Kidney (tissue), 13 donors: ENCODE measurements at regions not wholly inside any gene's neighbourhood (a gene's known extent, or its start where the extent isn't known, plus 50 kb on each side); places are given as distances from the start of the nearest gene placed in this dataset.

ENCODE experiments used
- DNase-seq, 5 donors: peaks; one replicate each; pipeline ENCODE4 v3.0.0-alpha.2; 2013 to 2020
- FAIRE-seq: peaks from 2 replicates; lab custom pipeline; 2012; peaks lifted over from hg19 to GRCh38; lab: Jason Lieb, UNC
- H3K27ac ChIP-seq, 2 donors: one replicate each; pipeline ENCODE4 v1.7.0; 2013; ENCODE audit warnings: low read depth in 2 of 2, low read length in 2 of 2, inconsistent platforms in 1 of 2
- H3K27me3 ChIP-seq: one replicate; pipeline ENCODE4 v1.7.1; 2013; ENCODE audit warnings: low read length, inconsistent platforms; ENCODE audit not compliant: control insufficient read depth, insufficient read depth
- H3K36me3 ChIP-seq, 3 donors: one replicate each; pipeline versions ENCODE4 v1.7.0 to v1.7.1; 2013; ENCODE audit warnings: low read length in 3 of 3, control low read depth in 1 of 3, inconsistent platforms in 1 of 3; ENCODE audit not compliant: insufficient read depth in 3 of 3, control insufficient read depth in 2 of 3
- H3K4me1 ChIP-seq, 3 donors: one replicate each; pipeline versions ENCODE4 v1.7.0 to v1.7.1; 2013; ENCODE audit warnings: low read length in 3 of 3, inconsistent platforms in 1 of 3, low read depth in 1 of 3; ENCODE audit not compliant: control insufficient read depth in 2 of 3, insufficient read depth in 2 of 3
- H3K4me3 ChIP-seq, 3 donors: one replicate each; pipeline versions ENCODE4 v1.7.0 to v1.8.1; 2013; ENCODE audit warnings: low read length in 3 of 3, control low read depth in 1 of 3, inconsistent platforms in 1 of 3
- H3K9ac ChIP-seq, 3 donors: one replicate each; pipeline versions ENCODE4 v1.7.0 to v1.7.1; 2013; ENCODE audit warnings: low read length in 3 of 3, control low read depth in 1 of 3, inconsistent platforms in 1 of 3
- H3K9me3 ChIP-seq, 3 donors: one replicate each; pipeline versions ENCODE4 v1.7.0 to v1.7.1; 2013; ENCODE audit warnings: low read length in 3 of 3, control low read depth in 1 of 3, inconsistent platforms in 1 of 3; ENCODE audit not compliant: control insufficient read depth in 2 of 3, insufficient read depth in 1 of 3
- intact Hi-C: fragments of 100-400 bp; cut with DNase I; formaldehyde crosslinking; loops from one replicate; pipeline ENCODE4 v1.11.1; 2022
- TF ChIP-seq, protein P1 (sequence below): IDR thresholded peaks from 3 replicates; pipeline ENCODE4 v1.5.1; 2012; ENCODE audit warnings: mild to moderate bottlenecking, moderate library complexity, borderline replicate concordance; ENCODE audit not compliant: insufficient read depth; ENCODE audit errors: extremely low read depth
- donor health status: control.
- donor health status: control.
- donor health status: control.
- donor health status: control.
- donor health status: control.
- donor health status: DM: yes; HTN: yes; CAD: no.
- donor health status: Normal renal cell carcinoma (clear cell type).

DNA sequence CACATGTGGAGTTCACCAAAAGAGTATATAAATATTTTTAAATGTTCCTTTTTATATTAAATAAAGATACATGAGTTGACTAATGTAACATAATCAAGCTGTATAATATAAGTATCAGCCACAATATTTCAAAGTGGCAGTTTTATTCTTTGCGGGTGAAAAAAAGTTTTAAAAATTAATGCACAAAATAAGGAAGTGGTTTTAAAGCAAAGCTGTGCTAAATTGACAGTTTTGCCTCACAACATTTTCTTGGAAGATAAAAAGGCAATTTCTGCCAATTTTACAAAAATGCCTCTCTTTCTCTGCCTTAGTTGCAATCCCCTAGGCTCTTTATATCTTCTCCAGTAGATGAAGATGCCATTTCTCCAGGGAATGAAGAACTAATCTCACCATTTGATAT lies 719.1 kb downstream of the C12orf50 start:
- H3K9me3 ChIP-seq, result no peaks in the 10 kb centered on the region
- TF ChIP-seq, protein P1, sequence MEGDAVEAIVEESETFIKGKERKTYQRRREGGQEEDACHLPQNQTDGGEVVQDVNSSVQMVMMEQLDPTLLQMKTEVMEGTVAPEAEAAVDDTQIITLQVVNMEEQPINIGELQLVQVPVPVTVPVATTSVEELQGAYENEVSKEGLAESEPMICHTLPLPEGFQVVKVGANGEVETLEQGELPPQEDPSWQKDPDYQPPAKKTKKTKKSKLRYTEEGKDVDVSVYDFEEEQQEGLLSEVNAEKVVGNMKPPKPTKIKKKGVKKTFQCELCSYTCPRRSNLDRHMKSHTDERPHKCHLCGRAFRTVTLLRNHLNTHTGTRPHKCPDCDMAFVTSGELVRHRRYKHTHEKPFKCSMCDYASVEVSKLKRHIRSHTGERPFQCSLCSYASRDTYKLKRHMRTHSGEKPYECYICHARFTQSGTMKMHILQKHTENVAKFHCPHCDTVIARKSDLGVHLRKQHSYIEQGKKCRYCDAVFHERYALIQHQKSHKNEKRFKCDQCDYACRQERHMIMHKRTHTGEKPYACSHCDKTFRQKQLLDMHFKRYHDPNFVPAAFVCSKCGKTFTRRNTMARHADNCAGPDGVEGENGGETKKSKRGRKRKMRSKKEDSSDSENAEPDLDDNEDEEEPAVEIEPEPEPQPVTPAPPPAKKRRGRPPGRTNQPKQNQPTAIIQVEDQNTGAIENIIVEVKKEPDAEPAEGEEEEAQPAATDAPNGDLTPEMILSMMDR, result no peak
- H3K27me3 ChIP-seq, result no peaks in the 10 kb centered on the region
- no peak overlapping the region for H3K27ac ChIP-seq
- no peaks in the 10 kb centered on the region for H3K4me1 ChIP-seq
- DNase-seq (peak in 2 of 5 donors; percentile 32 to 60), FAIRE-seq (no peak)
- intact Hi-C loops, result no loop called here
- no peak overlapping the region for H3K9ac ChIP-seq
- H3K4me3 ChIP-seq, result no peak overlapping the region
- H3K36me3 ChIP-seq, result no peaks in the 10 kb centered on the region

DNA sequence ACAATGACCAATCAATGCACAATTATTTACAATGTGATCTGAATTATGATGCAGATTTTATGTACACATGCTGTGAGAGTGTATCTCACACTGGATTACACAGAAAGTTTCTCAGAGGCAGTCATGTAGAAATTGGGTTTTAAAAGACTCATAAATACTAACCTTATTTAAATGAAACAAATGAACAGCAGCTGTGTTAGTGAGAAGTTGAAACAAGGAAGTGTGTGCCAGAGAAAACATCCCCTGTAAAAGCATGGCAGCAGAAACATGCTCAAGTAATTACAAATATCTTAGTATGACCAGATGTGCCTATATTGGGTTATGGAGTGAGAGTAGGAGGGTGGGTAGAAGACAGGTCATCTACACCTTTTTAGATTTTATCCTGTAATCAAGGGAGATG lies 723.7 kb downstream of the C12orf50 start:
- TF ChIP-seq, protein P1, result no peak
- no peak overlapping the region for H3K4me3 ChIP-seq
- no peaks in the 10 kb centered on the region for H3K9me3 ChIP-seq
- peak in 1 of 5 donors; percentile 21 for DNase-seq
- H3K4me1 ChIP-seq, result no peaks in the 10 kb centered on the region
- intact Hi-C loops, result no loop called here
- FAIRE-seq, result no peak
- no peaks in the 10 kb centered on the region for H3K36me3 ChIP-seq
- no peak overlapping the region for H3K27ac ChIP-seq
- H3K9ac ChIP-seq, result no peak overlapping the region
- no peaks in the 10 kb centered on the region for H3K27me3 ChIP-seq

DNA sequence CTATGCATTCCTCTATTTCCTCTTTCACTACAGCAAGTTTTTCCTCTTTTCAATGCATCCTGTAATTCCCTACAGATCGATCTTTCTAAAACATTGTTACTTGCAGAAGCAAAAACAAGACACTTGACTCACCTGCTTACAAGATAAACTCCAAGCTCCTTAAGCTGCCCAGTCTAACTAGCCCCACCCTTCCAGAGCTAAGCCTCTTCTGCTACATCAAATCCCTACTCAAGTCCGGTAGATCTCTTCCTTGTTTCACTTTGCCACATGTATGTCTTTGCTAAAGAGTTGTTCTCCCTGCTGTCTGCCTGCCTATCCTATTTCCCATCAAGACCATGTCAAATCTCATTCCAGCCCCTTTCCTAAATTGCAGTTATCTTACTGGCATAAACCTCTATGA lies 724.8 kb downstream of the C12orf50 start:
- TF ChIP-seq, protein P1, result no peak
- no peak for FAIRE-seq

DNA sequence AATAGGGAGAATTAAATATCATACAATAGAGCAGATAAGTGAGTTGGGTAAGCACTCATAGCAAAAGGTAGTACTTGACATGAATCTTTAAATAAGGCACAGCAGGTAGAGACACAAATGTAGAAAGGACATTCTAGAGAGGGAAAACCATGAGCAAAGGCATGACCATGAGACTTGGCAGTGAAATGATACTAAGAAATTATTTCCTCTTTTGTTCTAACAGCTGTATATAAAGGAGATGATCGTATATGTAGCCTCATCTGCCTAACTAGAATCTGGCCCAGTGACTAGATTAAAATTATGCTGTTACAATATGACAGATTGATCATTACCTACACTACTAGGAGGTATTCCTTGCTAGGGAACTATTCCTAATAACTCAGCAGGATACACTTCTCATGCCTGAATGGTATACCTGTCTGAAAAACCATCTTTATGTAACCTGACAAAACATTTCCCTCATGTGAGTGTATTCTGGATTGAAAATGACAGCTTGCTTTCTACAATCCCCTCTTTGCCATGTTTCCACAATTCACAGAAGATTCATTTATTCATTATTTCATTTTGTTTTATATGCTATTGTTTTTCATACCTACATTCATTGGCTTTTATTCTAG lies 725.7 kb downstream of the C12orf50 start:
- H3K27me3 ChIP-seq, result no peaks in the 10 kb centered on the region
- no peak overlapping the region for H3K27ac ChIP-seq
- H3K4me3 ChIP-seq, result no peak overlapping the region
- DNase-seq (no peak), FAIRE-seq (no peak)
- TF ChIP-seq, protein P1, result no peak
- no peaks in the 10 kb centered on the region for H3K4me1 ChIP-seq
- H3K36me3 ChIP-seq, result no peaks in the 10 kb centered on the region
- intact Hi-C loops, result no loop called here
- no peak overlapping the region for H3K9ac ChIP-seq
- H3K9me3 ChIP-seq, result no peaks in the 10 kb centered on the region

More for the DNA sequence above, 724.8 kb downstream of the C12orf50 start:
- Histone ChIP-seq H3K36me3 (no peaks in the 10 kb centered on the region), H3K4me1 (no peaks in the 10 kb centered on the region), H3K27me3 (no peaks in the 10 kb centered on the region), H3K4me3 (no peak overlapping the region), H3K9me3 (no peaks in the 10 kb centered on the region), H3K9ac (no peak overlapping the region), H3K27ac (no peak overlapping the region)
- intact Hi-C loops, result no loop called here
- DNase-seq, result no peak
